ENCODE measurements at regions not wholly inside any gene's neighbourhood (a gene's known extent, or its start where the extent isn't known, plus 50 kb on each side); places are given as distances from the start of the nearest gene placed in this dataset.

- DNase-seq, result no peak
Observed at GRCh38 chr5:82839881-82840280, 237.3 kb downstream of the TMEM167A start.

GRCh38 chr5:82835488-82835887 lies 241.7 kb downstream of the TMEM167A start:
- no peak for DNase-seq

DNA sequence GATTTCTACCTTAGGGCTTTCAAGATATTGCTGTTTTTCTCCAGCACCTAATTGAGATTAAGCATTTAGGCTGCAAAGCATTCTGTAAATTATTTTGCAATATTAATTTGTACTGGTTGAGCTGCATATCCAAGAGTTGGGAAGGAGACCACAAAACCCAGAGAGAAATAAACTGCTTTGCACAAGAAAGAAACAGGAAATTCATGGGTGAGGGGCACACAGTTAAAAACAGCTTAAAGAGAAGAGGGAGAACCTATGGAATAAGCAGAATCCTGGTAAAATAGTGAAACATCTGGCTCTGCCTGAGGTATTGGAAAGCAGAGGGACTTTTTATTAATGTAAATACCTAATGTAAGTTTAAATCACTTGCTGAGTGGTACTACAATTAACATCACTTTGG lies 243.0 kb downstream of the TMEM167A start:
- no peak for DNase-seq

GRCh38 chr5:82833277-82833676 lies 243.9 kb downstream of the TMEM167A start:
- no peak for DNase-seq

- DNase-seq, result no peak
Observed at GRCh38 chr5:82832445-82832844, 244.7 kb downstream of the TMEM167A start.

GRCh38 chr5:82828211-82828610 lies 249.0 kb downstream of the TMEM167A start:
- no peak for DNase-seq

GRCh38 chr5:82827651-82828050 lies 249.5 kb downstream of the TMEM167A start:
- DNase-seq, result no peak

DNA sequence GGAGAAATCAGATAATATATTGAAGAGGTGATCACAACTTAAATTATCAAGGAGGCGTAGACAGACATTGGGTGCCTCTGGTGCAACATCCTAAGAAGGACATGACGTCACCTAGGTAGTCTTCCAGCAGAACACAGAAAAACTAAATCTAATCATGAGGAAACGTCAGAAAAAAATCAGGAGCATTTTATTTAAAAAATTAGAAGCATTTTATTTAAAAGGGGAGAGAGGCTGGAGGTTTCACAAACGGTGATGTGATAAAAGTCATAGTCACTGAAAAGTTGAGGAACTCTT lies 254.6 kb downstream of the TMEM167A start:
- no peak for DNase-seq

GRCh38 chr5:82821846-82822633 lies 255.2 kb downstream of the TMEM167A start:
- DNase-seq, result no peak

GRCh38 chr5:82820961-82821845 lies 256.0 kb downstream of the TMEM167A start:
- no peak for DNase-seq

DNA sequence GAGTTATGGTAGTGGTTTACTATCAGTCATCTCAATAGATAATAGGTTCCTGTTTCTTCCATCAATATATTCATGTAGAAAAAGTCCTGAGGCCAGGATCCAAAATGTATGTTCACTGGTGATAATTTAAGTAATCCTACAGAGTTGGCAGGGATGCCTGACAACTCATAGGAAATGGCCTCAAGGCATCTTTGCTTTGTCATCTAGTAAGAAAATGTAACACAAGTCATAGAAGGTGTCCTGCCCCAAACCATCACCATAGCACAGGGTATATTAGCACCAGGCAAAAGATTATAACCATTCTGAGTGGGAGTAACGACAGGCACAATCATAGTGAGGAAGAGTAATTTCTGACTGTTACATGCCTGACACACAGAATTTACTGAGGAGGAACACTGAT lies 257.0 kb downstream of the TMEM167A start:
- DNase-seq, result no peak

- DNase-seq, result no peak
Observed at GRCh38 chr5:82817897-82818676, 259.1 kb downstream of the TMEM167A start.

DNA sequence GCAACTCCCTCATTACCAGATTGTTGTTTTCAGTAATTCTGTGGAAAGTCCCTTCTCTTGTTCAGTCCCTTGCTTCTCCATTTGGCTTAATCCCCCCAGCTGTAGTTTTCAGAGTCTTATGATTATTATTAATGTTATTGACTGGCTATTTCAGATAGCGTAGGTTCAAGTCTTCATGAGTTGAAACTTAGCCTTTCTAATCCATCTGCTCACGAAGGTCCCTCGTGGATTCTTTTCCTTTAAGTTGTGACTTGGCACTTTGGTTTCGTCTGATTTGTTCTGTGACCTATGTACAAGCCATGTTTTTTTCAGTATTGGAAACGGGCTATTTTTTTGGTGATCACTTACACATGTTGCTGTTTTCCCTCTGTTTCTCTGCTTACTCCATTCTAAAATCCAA lies 260.3 kb downstream of the TMEM167A start:
- no peak for DNase-seq

GRCh38 chr5:82815871-82816270 lies 261.3 kb downstream of the TMEM167A start:
- DNase-seq, result no peak

DNA sequence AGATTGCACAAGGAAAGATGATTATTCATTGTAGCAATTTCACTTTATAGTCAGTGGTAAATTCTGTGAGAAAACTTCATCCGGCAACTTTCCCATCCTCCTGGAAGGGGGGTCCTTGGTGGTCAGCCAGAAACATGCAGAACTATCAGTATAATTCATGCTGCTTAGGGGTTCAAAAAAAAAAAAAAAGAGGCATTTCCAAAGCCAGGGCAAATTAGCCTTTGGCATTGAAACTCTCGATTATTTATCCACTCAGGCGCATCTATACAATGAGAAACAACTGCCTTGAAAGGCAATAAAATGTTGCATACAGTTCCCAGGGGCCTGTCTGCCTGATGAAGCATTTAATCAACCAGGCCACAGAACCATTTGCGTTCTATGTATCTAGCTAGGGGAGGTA lies 263.3 kb downstream of the TMEM167A start:
- DNase-seq, result no peak

DNA sequence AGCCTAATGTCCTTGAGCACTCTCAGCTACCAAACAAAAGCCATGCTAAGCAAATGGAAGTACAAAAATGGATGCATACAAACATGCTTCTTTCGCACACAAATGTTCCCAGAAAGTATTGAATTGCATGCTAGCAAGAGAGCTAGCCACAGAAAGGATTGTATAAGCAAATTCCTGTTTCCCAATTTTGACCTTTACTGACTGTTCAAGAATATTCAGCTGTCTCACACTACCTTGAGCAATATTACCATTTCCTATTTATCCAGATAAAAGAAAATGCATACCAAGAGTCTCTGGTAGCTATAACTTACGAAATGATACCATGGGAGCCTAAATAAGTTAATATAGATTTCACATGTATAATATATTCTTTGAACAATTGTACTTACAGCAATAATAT lies 264.6 kb downstream of the TMEM167A start:
- no peak for DNase-seq

DNA sequence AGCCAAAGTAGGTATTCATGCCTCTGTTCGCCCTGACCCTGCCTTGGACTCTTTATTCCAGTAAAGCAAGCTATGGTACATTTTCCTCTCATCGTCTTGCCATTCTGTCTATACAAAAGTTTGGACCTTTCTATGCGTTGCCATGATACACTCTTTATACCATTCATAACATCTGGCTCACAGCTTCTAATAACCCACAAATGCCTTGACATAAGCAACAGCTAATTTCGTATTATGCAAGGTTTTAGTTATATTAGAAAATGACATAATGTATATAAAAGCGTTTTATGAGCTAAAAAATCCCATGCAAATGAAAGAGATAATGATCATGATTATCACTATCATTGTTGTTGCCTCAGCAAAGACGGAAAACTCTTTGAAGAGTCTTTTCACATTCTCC lies 265.7 kb downstream of the TMEM167A start:
- DNase-seq, result no peak

DNA sequence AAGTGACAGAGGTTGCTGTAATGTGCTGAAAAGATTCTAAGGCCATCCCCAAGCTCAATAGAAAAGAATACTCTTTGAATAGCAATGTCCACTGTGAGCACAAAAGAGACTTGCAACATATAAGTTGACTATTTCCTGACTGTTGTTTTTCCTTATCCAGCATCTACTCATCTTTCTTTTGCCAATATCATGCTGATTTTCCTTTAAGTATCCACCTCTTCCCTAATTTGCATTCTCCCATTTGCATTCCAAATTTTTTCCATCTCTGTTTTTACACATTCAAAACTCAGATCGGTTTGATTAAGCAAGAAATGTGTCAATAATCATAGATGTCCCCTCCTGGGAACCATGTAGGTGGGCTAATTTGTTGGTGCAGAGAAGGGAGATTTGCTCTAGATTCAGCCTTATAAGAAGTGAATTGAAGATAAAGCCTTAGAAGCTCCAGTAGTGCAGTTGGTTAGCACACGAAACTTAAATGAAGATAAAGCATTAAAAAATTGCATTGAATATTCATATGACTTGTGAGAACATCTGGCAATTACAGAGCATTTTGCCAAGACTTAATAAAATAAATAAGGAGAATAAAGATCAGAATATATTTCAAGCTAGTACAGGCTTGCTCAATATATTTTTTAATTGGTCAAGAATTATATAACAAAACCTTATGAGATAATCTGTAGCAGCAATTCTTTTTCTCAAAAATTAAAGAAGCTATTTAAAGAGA lies 267.6 kb downstream of the TMEM167A start:
- DNase-seq, result no peak

- DNase-seq, result no peak
Observed at GRCh38 chr5:82808960-82809359, 268.2 kb downstream of the TMEM167A start.

DNA sequence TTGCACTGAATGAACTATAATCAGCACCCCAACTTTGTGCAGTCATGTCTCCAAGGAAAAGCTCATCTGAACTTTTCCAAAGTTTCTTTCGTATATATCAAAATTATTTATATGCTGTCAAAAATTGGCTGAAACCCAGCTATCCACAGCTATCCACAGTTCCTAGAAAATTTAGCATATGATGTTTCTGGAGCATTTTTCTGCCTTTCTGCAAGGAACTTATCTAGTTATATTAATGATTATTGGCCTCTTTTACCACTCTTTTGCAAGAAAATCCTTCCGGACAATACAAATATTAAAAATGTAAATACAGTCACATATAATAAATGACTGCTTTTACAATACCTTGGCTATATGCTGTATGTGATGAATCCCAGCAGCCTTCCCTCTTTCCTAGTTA lies 270.2 kb downstream of the TMEM167A start:
- DNase-seq, result no peak

- DNase-seq, result no peak
Observed at GRCh38 chr5:82806513-82806912, 270.7 kb downstream of the TMEM167A start.

- no peak for DNase-seq
Observed at GRCh38 chr5:82804155-82804690, 273.0 kb downstream of the TMEM167A start.

GRCh38 chr5:82802954-82803353 lies 274.2 kb downstream of the TMEM167A start:
- no peak for DNase-seq

All from NCI-H82 (cell line).